ENCODE measurements at regions not wholly inside any gene's neighbourhood (a gene's known extent, or its start where the extent isn't known, plus 50 kb on each side); places are given as distances from the start of the nearest gene placed in this dataset.
"Not testable (repeated sequence)": the region's sequence is repeated elsewhere in the genome, so short reads cannot be mapped to it uniquely, and the experiment has no call there.

- not testable (repeated sequence) for TF ChIP-seq CTCF (IDR thresholded peaks at IDR 0.05; ENCODE audit: insufficient read depth, low read depth, low read length); EZH2 (IDR thresholded peaks at IDR 0.05; ENCODE audit: insufficient read depth, low read length)
Measured at GRCh38 chr10:36524126-36524525, 601.3 kb upstream of the ANKRD30A start.

Measured in astrocyte (in vitro differentiated cells and primary cell).